ENCODE measurements at regions not wholly inside any gene's neighbourhood (a gene's known extent, or its start where the extent isn't known, plus 50 kb on each side); places are given as distances from the start of the nearest gene placed in this dataset.

DNA sequence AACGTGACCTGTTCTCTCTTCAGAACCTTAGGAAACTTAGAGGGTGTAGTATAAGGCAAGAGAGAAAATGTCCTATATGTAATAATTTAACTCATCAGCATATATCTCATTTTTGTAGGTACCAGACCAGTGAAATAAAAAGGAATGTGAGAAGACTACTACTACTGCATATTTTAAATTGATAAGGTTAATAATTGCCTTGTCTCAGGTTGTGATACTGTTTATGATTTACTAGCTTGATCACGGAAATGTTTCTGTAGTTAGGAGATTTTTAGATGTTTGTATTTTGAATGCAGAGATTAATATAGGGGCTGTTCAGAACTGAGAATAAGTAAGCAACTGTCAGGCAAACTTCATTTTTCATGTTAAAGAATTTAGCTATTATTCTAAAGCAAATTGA, 1563.4 kb downstream of the C4orf33 start:
- TF ChIP-seq EZH2 (IDR thresholded peaks at IDR 0.05; ENCODE audit: borderline replicate concordance, low read depth, low read length, severe bottlenecking), result no peak
- TF ChIP-seq, protein P1, sequence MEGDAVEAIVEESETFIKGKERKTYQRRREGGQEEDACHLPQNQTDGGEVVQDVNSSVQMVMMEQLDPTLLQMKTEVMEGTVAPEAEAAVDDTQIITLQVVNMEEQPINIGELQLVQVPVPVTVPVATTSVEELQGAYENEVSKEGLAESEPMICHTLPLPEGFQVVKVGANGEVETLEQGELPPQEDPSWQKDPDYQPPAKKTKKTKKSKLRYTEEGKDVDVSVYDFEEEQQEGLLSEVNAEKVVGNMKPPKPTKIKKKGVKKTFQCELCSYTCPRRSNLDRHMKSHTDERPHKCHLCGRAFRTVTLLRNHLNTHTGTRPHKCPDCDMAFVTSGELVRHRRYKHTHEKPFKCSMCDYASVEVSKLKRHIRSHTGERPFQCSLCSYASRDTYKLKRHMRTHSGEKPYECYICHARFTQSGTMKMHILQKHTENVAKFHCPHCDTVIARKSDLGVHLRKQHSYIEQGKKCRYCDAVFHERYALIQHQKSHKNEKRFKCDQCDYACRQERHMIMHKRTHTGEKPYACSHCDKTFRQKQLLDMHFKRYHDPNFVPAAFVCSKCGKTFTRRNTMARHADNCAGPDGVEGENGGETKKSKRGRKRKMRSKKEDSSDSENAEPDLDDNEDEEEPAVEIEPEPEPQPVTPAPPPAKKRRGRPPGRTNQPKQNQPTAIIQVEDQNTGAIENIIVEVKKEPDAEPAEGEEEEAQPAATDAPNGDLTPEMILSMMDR (IDR thresholded peaks at IDR 0.05; ENCODE audit: borderline replicate concordance, extremely low read depth, low read length, poor library complexity, severe bottlenecking), result no peak

All from DND-41 (cell line).